GM23248 (cell line): ENCODE measurements at regions not wholly inside any gene's neighbourhood (a gene's known extent, or its start where the extent isn't known, plus 50 kb on each side); places are given as distances from the start of the nearest gene placed in this dataset.

Experiments
- DNase-seq: peaks from one replicate; pipeline ENCODE4 v3.0.0-alpha.2; 2015
- H2AFZ ChIP-seq: fragments of 200-600 bp; sonication (generic); 2 replicates; pipeline ENCODE4 v1.6.1; 2016; ENCODE audit warnings: antibody characterized with exemption
- H3F3A ChIP-seq: fragments of 200-600 bp; sonication (generic); 2 replicates; pipeline ENCODE4 v1.6.1; 2016; ENCODE audit warnings: mild to moderate bottlenecking, antibody characterized with exemption, mixed run types; ENCODE audit not compliant: insufficient read depth
- H3K27ac ChIP-seq: fragments of 200-600 bp; sonication (generic); 2 replicates; pipeline ENCODE4 v1.5.1; 2016; ENCODE audit warnings: mild to moderate bottlenecking
- H3K27me3 ChIP-seq: fragments of 200-600 bp; sonication (generic); replicated peaks from 2 replicates; pipeline ENCODE4 v1.6.1; 2016; ENCODE audit warnings: mild to moderate bottlenecking; ENCODE audit not compliant: insufficient read depth
- H3K36me3 ChIP-seq: fragments of 200-600 bp; sonication (generic); 2 replicates; pipeline ENCODE4 v1.6.1; 2016; ENCODE audit warnings: low read depth, mild to moderate bottlenecking
- H3K4me1 ChIP-seq: fragments of 200-600 bp; sonication (generic); 2 replicates; pipeline ENCODE4 v1.6.1; 2016; ENCODE audit warnings: mild to moderate bottlenecking; ENCODE audit not compliant: insufficient read depth
- H3K4me2 ChIP-seq: fragments of 200-600 bp; sonication (generic); one replicate; pipeline ENCODE4 v1.6.1; 2016; ENCODE audit warnings: mild to moderate bottlenecking; ENCODE audit not compliant: unreplicated experiment
- H3K4me3 ChIP-seq: fragments of 200-600 bp; sonication (generic); 2 replicates; pipeline ENCODE4 v1.5.1; 2016; ENCODE audit warnings: mild to moderate bottlenecking
- H3K79me2 ChIP-seq: fragments of 200-600 bp; sonication (generic); 2 replicates; pipeline ENCODE4 v1.6.1; 2016; ENCODE audit warnings: mild to moderate bottlenecking; ENCODE audit not compliant: insufficient read depth
- H3K9ac ChIP-seq: fragments of 200-600 bp; sonication (generic); 2 replicates; pipeline ENCODE4 v1.6.1; 2016; ENCODE audit warnings: mild to moderate bottlenecking
- H3K9me2 ChIP-seq: fragments of 200-600 bp; sonication (generic); 2 replicates; pipeline ENCODE4 v1.6.1; 2016; ENCODE audit warnings: mixed run types, mild to moderate bottlenecking, moderate library complexity; ENCODE audit not compliant: insufficient read depth
- H3K9me3 ChIP-seq: fragments of 200-600 bp; sonication (generic); one replicate; pipeline ENCODE4 v1.6.1; 2017; ENCODE audit warnings: low read depth
- H4K20me1 ChIP-seq: fragments of 200-600 bp; sonication (generic); 2 replicates; pipeline ENCODE4 v1.6.0; 2016; ENCODE audit not compliant: insufficient read depth
- EZH2 ChIP-seq: fragments of 200-600 bp; sonication (generic); IDR thresholded peaks from 2 replicates; pipeline ENCODE4 v1.6.1; 2018; ENCODE audit warnings: antibody characterized with exemption, mild to moderate bottlenecking; ENCODE audit not compliant: insufficient read depth, poor library complexity, severe bottlenecking
- EZH2phosphoT487 ChIP-seq: fragments of 200-600 bp; sonication (generic); IDR thresholded peaks from 2 replicates; pipeline ENCODE4 v1.6.1; 2018; ENCODE audit warnings: antibody characterized with exemption, moderate library complexity, mild to moderate bottlenecking, low read depth; ENCODE audit not compliant: insufficient read depth
- WGBS, 2 experiments: methylation state at CpG; one replicate each; pipeline ENCODE4 v1.1.6; 2015 to 2017; ENCODE audit warnings: low lambda C conversion rate in 2 of 2, low coverage in 1 of 2; ENCODE audit errors: missing lambda C conversion rate in 2 of 2; 5-methylcytosine and 5-hydroxymethylcytosine counted together
- in situ Hi-C: fragments of 300-500 bp; cut with MboI; formaldehyde crosslinking; loops from 2 replicates; pipeline ENCODE4 v1.15.0; 2020

DNA sequence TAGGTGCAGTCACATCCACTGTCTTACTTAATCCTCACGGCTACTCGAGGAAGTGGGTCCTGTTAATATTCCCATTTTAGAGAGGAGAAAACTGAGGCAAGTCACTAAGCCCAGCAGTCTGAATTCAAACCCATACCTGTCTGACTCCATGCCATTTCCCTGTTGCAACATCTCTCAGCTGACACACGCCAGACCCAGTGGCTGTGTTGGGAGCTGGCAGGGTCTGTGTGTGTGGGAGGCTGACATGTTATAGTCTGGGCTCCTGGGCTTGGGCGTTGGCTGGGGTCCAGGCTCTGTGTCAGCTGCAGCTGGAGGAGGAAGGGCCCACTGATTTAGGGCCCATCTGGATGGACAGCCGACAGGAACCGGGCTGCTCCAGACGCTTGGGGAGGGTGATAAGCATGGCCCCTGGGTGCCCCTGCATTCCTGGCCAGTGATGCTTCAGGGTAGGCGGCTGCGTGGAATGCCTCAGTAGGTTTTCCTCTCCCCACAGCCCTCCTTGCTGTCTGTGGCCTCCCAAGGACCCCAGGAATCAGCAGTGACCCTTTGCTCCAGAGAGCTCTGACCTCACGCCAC, 562.5 kb downstream of the MN1 start:
- H2AFZ ChIP-seq: no peak overlapping the region

GRCh38 chr22:27239520-27239919, 562.0 kb downstream of the MN1 start:
- in situ Hi-C loops: no loop called here
- peak; percentile 37 for DNase-seq
- no peaks in the 10 kb centered on the region for H3K79me2 ChIP-seq
- peaks cover 4% of the 10 kb centered on the region; the same call in 1 of the 2 replicates for H3F3A ChIP-seq
- no peak for TF ChIP-seq EZH2phosphoT487
- H3K27ac ChIP-seq: peak overlapping the region; percentile 67
- H3K4me3 ChIP-seq: no peak overlapping the region
- no peaks in the 10 kb centered on the region for H4K20me1 ChIP-seq
- H3K27me3 ChIP-seq: no peaks in the 10 kb centered on the region
- no peak overlapping the region for H2AFZ ChIP-seq
- H3K4me2 ChIP-seq: peak overlapping the region; percentile 27
- H3K9me3 ChIP-seq: no peaks in the 10 kb centered on the region
- 97 to 98% methylated on average over 4 of the region's 4 CpGs for WGBS, 2 experiments
- no peaks in the 10 kb centered on the region for H3K9me2 ChIP-seq
- H3K9ac ChIP-seq: peak overlapping the region; percentile 25; the same call in 1 of the 2 replicates
- H3K36me3 ChIP-seq: no peaks in the 10 kb centered on the region
- H3K4me1 ChIP-seq: peaks cover 17% of the 10 kb centered on the region

More for the DNA sequence above, 562.5 kb downstream of the MN1 start:
- Histone ChIP-seq H3K9me3 (no peaks in the 10 kb centered on the region), H3K79me2 (no peaks in the 10 kb centered on the region), H3K4me3 (no peak overlapping the region), H3K27me3 (no peaks in the 10 kb centered on the region), H3K4me2 (peak overlapping the region; percentile 27), H3K4me1 (peaks cover 17% of the 10 kb centered on the region), H3K9me2 (no peaks in the 10 kb centered on the region), H3K9ac (peak overlapping the region; percentile 25; the same call in 1 of the 2 replicates), H3K27ac (peak overlapping the region; percentile 67), H3F3A (peaks cover 4% of the 10 kb centered on the region; the same call in 1 of the 2 replicates), H4K20me1 (no peaks in the 10 kb centered on the region), H3K36me3 (no peaks in the 10 kb centered on the region)
- TF ChIP-seq EZH2 (no peak), EZH2phosphoT487 (peak; percentile 76; the same call in 1 of the 2 replicates)
- DNase-seq: peak; percentile 94
- 26% methylated on average over 10 of the region's 10 CpGs for WGBS, 2 experiments
- in situ Hi-C loops: no loop called here

- no peak overlapping the region for H3K27ac ChIP-seq
- peak; percentile 29 for DNase-seq
Observed at GRCh38 chr22:27240298-27241075, 561.1 kb downstream of the MN1 start.

DNA sequence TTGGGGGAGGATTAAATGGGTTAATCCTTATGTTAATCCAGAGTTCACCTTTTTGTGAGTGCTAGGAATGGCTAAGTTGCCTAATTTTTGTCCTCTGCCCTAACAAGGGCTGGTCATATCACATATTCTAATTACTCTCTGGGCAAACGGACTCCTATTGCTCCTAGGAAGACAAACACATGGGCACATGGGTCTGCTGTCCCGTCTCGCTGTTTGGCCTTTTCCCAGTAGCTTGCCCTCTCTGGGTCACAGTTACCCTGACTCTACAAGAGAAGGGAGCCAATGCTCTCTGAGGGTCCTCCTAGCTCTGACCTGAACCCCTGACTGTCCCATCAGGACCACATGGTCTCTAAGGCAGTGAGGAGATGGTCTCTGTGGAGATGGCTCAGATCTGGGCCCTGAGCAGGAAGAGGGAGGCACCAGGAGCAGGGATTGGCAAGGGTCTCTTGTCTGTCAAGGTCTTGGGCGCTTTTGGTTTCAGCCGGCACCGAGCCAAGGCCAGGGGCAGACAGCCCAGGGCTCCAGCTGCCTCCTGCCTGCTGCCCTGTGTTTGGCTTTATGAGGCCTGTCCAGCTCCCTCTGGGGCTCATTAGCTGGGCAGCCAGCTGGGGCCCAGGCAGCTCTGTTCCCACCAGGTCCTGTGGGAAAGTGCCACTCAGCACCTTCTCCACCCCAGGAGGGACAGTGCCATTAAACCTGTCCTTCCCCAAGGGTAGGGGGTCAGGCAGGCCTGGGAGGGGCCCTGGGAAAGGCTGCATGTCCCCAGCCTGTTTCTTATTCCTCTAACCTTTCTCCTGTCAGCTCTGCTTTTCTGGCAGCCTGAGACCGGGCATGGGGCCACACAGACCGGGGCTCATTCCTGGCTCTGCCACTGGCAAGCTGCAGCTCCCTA, 559.9 kb downstream of the MN1 start:
- Histone ChIP-seq H3K4me2 (no peak overlapping the region), H3K9ac (no peak overlapping the region), H3K9me2 (no peaks in the 10 kb centered on the region), H3K27me3 (no peaks in the 10 kb centered on the region), H3K9me3 (no peaks in the 10 kb centered on the region), H3F3A (peaks cover 4% of the 10 kb centered on the region; the same call in 1 of the 2 replicates), H3K36me3 (no peaks in the 10 kb centered on the region), H4K20me1 (no peaks in the 10 kb centered on the region), H3K4me3 (no peak overlapping the region), H2AFZ (no peak overlapping the region), H3K4me1 (peaks cover 17% of the 10 kb centered on the region), H3K27ac (no peak overlapping the region), H3K79me2 (no peaks in the 10 kb centered on the region)
- in situ Hi-C loops: no loop called here
- 67 to 72% methylated on average over 8 of the region's 8 CpGs for WGBS, 2 experiments
- DNase-seq: peak; percentile 32
- TF ChIP-seq EZH2: no peak
- no peak for TF ChIP-seq EZH2phosphoT487

More at GRCh38 chr22:27240298-27241075, 561.1 kb downstream of the MN1 start:
- TF ChIP-seq EZH2phosphoT487: no peak
- TF ChIP-seq EZH2: no peak
- in situ Hi-C loops: no loop called here
- no peaks in the 10 kb centered on the region for H3K9me2 ChIP-seq
- no peak overlapping the region for H3K9ac ChIP-seq
- 98 to 99% methylated on average over 5 of the region's 5 CpGs for WGBS, 2 experiments
- no peak overlapping the region for H3K4me3 ChIP-seq
- no peaks in the 10 kb centered on the region for H4K20me1 ChIP-seq
- no peak overlapping the region for H3K4me2 ChIP-seq
- H3K79me2 ChIP-seq: no peaks in the 10 kb centered on the region
- peaks cover 17% of the 10 kb centered on the region for H3K4me1 ChIP-seq
- no peak overlapping the region for H2AFZ ChIP-seq
- no peaks in the 10 kb centered on the region for H3K9me3 ChIP-seq
- peaks cover 4% of the 10 kb centered on the region; the same call in 1 of the 2 replicates for H3F3A ChIP-seq
- H3K36me3 ChIP-seq: no peaks in the 10 kb centered on the region
- no peaks in the 10 kb centered on the region for H3K27me3 ChIP-seq
